HEK293 (cell line): ENCODE measurements at regions not wholly inside any gene's neighbourhood (a gene's known extent, or its start where the extent isn't known, plus 50 kb on each side); places are given as distances from the start of the nearest gene placed in this dataset.

ENCODE experiments used
- CTCF ChIA-PET: fragments of 350-600 bp; formaldehyde crosslinking; extraction: SDS; loops from one replicate; lab custom pipeline; 2021; ENCODE audit warnings: antibody characterized with exemption; lab: Yijun Ruan, JAX
- POLR2A ChIA-PET: fragments of 300-600 bp; formaldehyde crosslinking; extraction: SDS; loops from one replicate; lab custom pipeline; 2020; ENCODE audit warnings: antibody characterized with exemption, inconsistent platforms; lab: Yijun Ruan, JAX
- H3K27ac ChIP-seq: fragments of 200-500 bp; sonication (Bioruptor generic); 2 replicates; pipeline ENCODE4 v1.5.1; 2014; ENCODE audit warnings: low read depth, low read length, control low read depth, inconsistent platforms; ENCODE audit errors: extremely low read depth
- H3K36me3 ChIP-seq, 2 experiments: fragments of 200-500 bp in 1 of 2; sonication (Bioruptor generic) in 1 of 2; 1 replicate in 1 of 2; 2 replicates in 1 of 2; pipeline ENCODE4 v1.5.1; 2014 to 2017; ENCODE audit warnings: inconsistent platforms in 2 of 2, low read length in 2 of 2; ENCODE audit not compliant: control insufficient read depth in 2 of 2, insufficient read depth in 1 of 2
- H3K4me1 ChIP-seq: fragments of 200-500 bp; sonication (Bioruptor generic); 2 replicates; pipeline ENCODE4 v1.5.1; 2014; ENCODE audit warnings: mild to moderate bottlenecking, low read length, inconsistent platforms; ENCODE audit not compliant: control insufficient read depth, insufficient read depth
- H3K4me3 ChIP-seq: 2 replicates; pipeline ENCODE4 v1.5.1; 2011; ENCODE audit warnings: low read depth, mild to moderate bottlenecking, control low read depth, low read length, moderate library complexity
- H3K9me3 ChIP-seq: fragments of 200-500 bp; sonication (Bioruptor generic); 2 replicates; pipeline ENCODE4 v1.5.1; 2014; ENCODE audit warnings: low read depth, low read length, inconsistent platforms; ENCODE audit not compliant: control insufficient read depth, insufficient read depth
- FEZF1 ChIP-seq: fragments of 450-650 bp; formaldehyde crosslinking; IDR thresholded peaks from 2 replicates; pipeline ENCODE4 v1.5.1; 2016; ENCODE audit warnings: missing biosample characterization, missing genetic modification characterization
- GLIS2 ChIP-seq: fragments of 450-650 bp; formaldehyde crosslinking; IDR thresholded peaks from 2 replicates; pipeline ENCODE4 v1.5.1; 2016; ENCODE audit warnings: missing biosample characterization, missing genetic modification characterization
- HOXA7 ChIP-seq: sonication (generic); formaldehyde crosslinking; IDR thresholded peaks from 2 replicates; pipeline ENCODE4 v1.8.1; 2022; ENCODE audit warnings: missing genetic modification reagents, borderline replicate concordance
- HOXD13 ChIP-seq: sonication (generic); formaldehyde crosslinking; IDR thresholded peaks from 2 replicates; pipeline ENCODE4 v1.8.0; 2022; ENCODE audit warnings: missing genetic modification reagents, borderline replicate concordance
- SCRT1 ChIP-seq: fragments of 450-650 bp; formaldehyde crosslinking; IDR thresholded peaks from 2 replicates; pipeline ENCODE4 v1.5.1; 2016; ENCODE audit warnings: missing biosample characterization, missing genetic modification characterization, borderline replicate concordance
- SCRT2 ChIP-seq: fragments of 450-650 bp; formaldehyde crosslinking; IDR thresholded peaks from 2 replicates; pipeline ENCODE4 v1.5.1; 2016; ENCODE audit warnings: missing biosample characterization, missing genetic modification characterization
- ZFP37 ChIP-seq: fragments of 450-650 bp; formaldehyde crosslinking; IDR thresholded peaks from 2 replicates; pipeline ENCODE4 v1.5.1; 2016; ENCODE audit warnings: missing biosample characterization, missing genetic modification characterization
- ZNF121 ChIP-seq: fragments of 450-650 bp; formaldehyde crosslinking; IDR thresholded peaks from 2 replicates; pipeline ENCODE4 v1.5.1; 2016; ENCODE audit warnings: missing biosample characterization, missing genetic modification characterization
- ZNF175 ChIP-seq: fragments of 450-650 bp; formaldehyde crosslinking; IDR thresholded peaks from 2 replicates; pipeline ENCODE4 v1.5.1; 2016; ENCODE audit warnings: missing biosample characterization, missing genetic modification characterization
- ZNF202 ChIP-seq: fragments of 450-650 bp; formaldehyde crosslinking; IDR thresholded peaks from 2 replicates; pipeline ENCODE4 v1.5.1; 2016; ENCODE audit warnings: missing biosample characterization, missing genetic modification characterization, borderline replicate concordance
- ZNF248 ChIP-seq: fragments of 450-650 bp; formaldehyde crosslinking; IDR thresholded peaks from 2 replicates; pipeline ENCODE4 v1.5.1; 2017; ENCODE audit warnings: missing biosample characterization, missing genetic modification characterization
- ZNF266 ChIP-seq: fragments of 450-650 bp; formaldehyde crosslinking; IDR thresholded peaks from 2 replicates; pipeline ENCODE4 v1.5.1; 2016; ENCODE audit warnings: missing biosample characterization, missing genetic modification characterization, low read depth
- ZNF341 ChIP-seq: fragments of 450-650 bp; formaldehyde crosslinking; IDR thresholded peaks from 2 replicates; pipeline ENCODE4; 2016; ENCODE audit warnings: low read depth, missing biosample characterization, missing genetic modification characterization
- ZNF416 ChIP-seq: fragments of 450-650 bp; formaldehyde crosslinking; IDR thresholded peaks from 2 replicates; pipeline ENCODE4 v1.5.1; 2016; ENCODE audit warnings: missing biosample characterization, missing genetic modification characterization
- ZNF423 ChIP-seq: fragments of 450-650 bp; formaldehyde crosslinking; IDR thresholded peaks from 2 replicates; pipeline ENCODE4 v1.5.1; 2016; ENCODE audit warnings: missing biosample characterization, missing genetic modification characterization
- ZNF48 ChIP-seq: fragments of 450-650 bp; formaldehyde crosslinking; IDR thresholded peaks from 2 replicates; pipeline ENCODE4 v1.5.1; 2016; ENCODE audit warnings: missing biosample characterization, missing genetic modification characterization
- ZNF596 ChIP-seq: fragments of 450-650 bp; IDR thresholded peaks from 2 replicates; pipeline ENCODE4 v1.5.0; 2018; ENCODE audit warnings: missing biosample characterization, mild to moderate bottlenecking, missing genetic modification characterization, moderate library complexity
- ZNF76 ChIP-seq: fragments of 450-650 bp; formaldehyde crosslinking; IDR thresholded peaks from 2 replicates; pipeline ENCODE4; 2016; ENCODE audit warnings: low read depth, missing biosample characterization, missing genetic modification characterization, borderline replicate concordance
- ZNF777 ChIP-seq: fragments of 450-650 bp; formaldehyde crosslinking; IDR thresholded peaks from 2 replicates; pipeline ENCODE4 v1.5.1; 2017; ENCODE audit warnings: missing biosample characterization, missing genetic modification characterization, borderline replicate concordance
- ZSCAN4 ChIP-seq: fragments of 450-650 bp; formaldehyde crosslinking; IDR thresholded peaks from 2 replicates; pipeline ENCODE4 v1.5.1; 2017; ENCODE audit warnings: missing biosample characterization, missing genetic modification characterization
- TF ChIP-seq, protein P1 (sequence below): fragments of 450-650 bp; formaldehyde crosslinking; IDR thresholded peaks from 2 replicates; pipeline ENCODE4 v1.5.1; 2016; ENCODE audit warnings: missing biosample characterization, missing genetic modification characterization, low read depth
- TF ChIP-seq, protein P2 (sequence below): fragments of 450-650 bp; formaldehyde crosslinking; IDR thresholded peaks from 2 replicates; pipeline ENCODE4 v1.5.1; 2016; ENCODE audit warnings: missing biosample characterization, missing genetic modification characterization, borderline replicate concordance
- TF ChIP-seq, protein P3 (sequence below): fragments of 450-650 bp; formaldehyde crosslinking; IDR thresholded peaks from 2 replicates; pipeline ENCODE4 v1.5.1; 2016; ENCODE audit warnings: missing biosample characterization, missing genetic modification characterization

GRCh38 chr13:85140192-85140591 is 659.0 kb downstream of the SLITRK6 start (continued):
- TF ChIP-seq, protein P1, sequence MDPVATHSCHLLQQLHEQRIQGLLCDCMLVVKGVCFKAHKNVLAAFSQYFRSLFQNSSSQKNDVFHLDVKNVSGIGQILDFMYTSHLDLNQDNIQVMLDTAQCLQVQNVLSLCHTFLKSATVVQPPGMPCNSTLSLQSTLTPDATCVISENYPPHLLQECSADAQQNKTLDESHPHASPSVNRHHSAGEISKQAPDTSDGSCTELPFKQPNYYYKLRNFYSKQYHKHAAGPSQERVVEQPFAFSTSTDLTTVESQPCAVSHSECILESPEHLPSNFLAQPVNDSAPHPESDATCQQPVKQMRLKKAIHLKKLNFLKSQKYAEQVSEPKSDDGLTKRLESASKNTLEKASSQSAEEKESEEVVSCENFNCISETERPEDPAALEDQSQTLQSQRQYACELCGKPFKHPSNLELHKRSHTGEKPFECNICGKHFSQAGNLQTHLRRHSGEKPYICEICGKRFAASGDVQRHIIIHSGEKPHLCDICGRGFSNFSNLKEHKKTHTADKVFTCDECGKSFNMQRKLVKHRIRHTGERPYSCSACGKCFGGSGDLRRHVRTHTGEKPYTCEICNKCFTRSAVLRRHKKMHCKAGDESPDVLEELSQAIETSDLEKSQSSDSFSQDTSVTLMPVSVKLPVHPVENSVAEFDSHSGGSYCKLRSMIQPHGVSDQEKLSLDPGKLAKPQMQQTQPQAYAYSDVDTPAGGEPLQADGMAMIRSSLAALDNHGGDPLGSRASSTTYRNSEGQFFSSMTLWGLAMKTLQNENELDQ (tag by site-specific recombination), result no peak
- no peak for TF ChIP-seq SCRT2
- no peak for TF ChIP-seq ZNF423 (tag by site-specific recombination)
- TF ChIP-seq ZNF416 (tag by site-specific recombination), result no peak
- TF ChIP-seq ZNF266 (tag by site-specific recombination), result no peak

DNA sequence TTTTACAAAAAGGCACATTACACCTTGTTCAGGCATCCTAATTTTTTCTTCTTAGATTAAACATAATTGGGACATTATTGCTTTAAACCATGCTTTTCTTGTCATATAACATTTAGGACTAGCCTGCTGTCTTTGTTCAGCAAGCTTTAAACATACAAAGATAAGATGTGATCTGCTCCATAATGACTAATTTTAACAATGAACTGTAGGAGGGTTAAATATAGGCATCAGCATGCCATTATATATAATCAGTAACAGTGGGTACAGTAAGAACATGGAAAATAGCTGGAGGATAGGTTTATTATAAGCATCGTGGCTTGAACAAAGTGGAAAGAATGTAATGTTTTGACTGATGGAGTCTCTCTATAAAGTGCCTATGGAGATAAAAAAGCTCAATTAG is 661.7 kb downstream of the SLITRK6 start:
- TF ChIP-seq ZFP37 (tag by site-specific recombination), result no peak
- TF ChIP-seq ZNF248, result no peak
- TF ChIP-seq ZNF341 (tag by site-specific recombination), result no peak
- TF ChIP-seq ZNF596 (tag by site-specific recombination), result no peak
- TF ChIP-seq ZNF423 (tag by site-specific recombination), result no peak
- TF ChIP-seq HOXA7 (CRISPR knock-in tag), result no peak
- TF ChIP-seq ZSCAN4, result no peak
- TF ChIP-seq GLIS2 (tag by site-specific recombination), result no peak
- TF ChIP-seq ZNF777, result no peak
- TF ChIP-seq FEZF1, result no peak
- TF ChIP-seq ZNF202 (tag by site-specific recombination), result no peak
- no peak for TF ChIP-seq ZNF48 (tag by site-specific recombination)
- no peak for TF ChIP-seq ZNF175 (tag by site-specific recombination)
- TF ChIP-seq, protein P2, sequence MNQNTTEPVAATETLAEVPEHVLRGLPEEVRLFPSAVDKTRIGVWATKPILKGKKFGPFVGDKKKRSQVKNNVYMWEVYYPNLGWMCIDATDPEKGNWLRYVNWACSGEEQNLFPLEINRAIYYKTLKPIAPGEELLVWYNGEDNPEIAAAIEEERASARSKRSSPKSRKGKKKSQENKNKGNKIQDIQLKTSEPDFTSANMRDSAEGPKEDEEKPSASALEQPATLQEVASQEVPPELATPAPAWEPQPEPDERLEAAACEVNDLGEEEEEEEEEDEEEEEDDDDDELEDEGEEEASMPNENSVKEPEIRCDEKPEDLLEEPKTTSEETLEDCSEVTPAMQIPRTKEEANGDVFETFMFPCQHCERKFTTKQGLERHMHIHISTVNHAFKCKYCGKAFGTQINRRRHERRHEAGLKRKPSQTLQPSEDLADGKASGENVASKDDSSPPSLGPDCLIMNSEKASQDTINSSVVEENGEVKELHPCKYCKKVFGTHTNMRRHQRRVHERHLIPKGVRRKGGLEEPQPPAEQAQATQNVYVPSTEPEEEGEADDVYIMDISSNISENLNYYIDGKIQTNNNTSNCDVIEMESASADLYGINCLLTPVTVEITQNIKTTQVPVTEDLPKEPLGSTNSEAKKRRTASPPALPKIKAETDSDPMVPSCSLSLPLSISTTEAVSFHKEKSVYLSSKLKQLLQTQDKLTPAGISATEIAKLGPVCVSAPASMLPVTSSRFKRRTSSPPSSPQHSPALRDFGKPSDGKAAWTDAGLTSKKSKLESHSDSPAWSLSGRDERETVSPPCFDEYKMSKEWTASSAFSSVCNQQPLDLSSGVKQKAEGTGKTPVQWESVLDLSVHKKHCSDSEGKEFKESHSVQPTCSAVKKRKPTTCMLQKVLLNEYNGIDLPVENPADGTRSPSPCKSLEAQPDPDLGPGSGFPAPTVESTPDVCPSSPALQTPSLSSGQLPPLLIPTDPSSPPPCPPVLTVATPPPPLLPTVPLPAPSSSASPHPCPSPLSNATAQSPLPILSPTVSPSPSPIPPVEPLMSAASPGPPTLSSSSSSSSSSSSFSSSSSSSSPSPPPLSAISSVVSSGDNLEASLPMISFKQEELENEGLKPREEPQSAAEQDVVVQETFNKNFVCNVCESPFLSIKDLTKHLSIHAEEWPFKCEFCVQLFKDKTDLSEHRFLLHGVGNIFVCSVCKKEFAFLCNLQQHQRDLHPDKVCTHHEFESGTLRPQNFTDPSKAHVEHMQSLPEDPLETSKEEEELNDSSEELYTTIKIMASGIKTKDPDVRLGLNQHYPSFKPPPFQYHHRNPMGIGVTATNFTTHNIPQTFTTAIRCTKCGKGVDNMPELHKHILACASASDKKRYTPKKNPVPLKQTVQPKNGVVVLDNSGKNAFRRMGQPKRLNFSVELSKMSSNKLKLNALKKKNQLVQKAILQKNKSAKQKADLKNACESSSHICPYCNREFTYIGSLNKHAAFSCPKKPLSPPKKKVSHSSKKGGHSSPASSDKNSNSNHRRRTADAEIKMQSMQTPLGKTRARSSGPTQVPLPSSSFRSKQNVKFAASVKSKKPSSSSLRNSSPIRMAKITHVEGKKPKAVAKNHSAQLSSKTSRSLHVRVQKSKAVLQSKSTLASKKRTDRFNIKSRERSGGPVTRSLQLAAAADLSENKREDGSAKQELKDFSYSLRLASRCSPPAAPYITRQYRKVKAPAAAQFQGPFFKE (tag by site-specific recombination), result no peak
- TF ChIP-seq ZNF76 (tag by site-specific recombination), result no peak
- TF ChIP-seq ZNF121, result no peak
- no peak for TF ChIP-seq SCRT1 (tag by site-specific recombination)
- TF ChIP-seq, protein P3, sequence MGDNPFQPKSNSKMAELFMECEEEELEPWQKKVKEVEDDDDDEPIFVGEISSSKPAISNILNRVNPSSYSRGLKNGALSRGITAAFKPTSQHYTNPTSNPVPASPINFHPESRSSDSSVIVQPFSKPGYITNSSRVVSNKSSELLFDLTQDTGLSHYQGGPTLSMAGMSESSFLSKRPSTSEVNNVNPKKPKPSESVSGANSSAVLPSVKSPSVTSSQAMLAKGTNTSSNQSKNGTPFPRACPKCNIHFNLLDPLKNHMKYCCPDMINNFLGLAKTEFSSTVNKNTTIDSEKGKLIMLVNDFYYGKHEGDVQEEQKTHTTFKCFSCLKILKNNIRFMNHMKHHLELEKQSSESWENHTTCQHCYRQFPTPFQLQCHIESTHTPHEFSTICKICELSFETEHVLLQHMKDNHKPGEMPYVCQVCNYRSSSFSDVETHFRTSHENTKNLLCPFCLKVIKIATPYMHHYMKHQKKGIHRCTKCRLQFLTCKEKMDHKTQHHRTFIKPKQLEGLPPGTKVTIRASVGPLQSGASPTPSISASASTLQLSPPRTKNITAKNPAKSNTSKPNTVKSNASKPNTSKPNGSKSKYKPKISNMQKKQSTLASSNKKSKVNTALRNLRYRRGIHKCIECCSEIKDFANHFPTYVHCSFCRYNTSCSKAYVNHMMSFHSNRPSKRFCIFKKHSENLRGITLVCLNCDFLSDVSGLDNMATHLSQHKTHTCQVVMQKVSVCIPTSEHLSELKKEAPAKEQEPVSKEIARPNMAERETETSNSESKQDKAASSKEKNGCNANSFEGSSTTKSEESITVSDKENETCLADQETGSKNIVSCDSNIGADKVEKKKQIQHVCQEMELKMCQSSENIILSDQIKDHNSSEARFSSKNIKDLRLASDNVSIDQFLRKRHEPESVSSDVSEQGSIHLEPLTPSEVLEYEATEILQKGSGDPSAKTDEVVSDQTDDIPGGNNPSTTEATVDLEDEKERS (tag by site-specific recombination), result no peak
- TF ChIP-seq HOXD13 (CRISPR knock-in tag), result no peak
- ChIA-PET CTCF (interaction anchor here (0.6 kb wide), 1 partner anchor 514 kb away, joined by 5 read pairs; no protein-coding TSS in a partner anchor), POLR2A (no interaction called here)
- no peak overlapping the region for H3K27ac ChIP-seq
- no peak overlapping the region for H3K4me3 ChIP-seq
- no peaks in the 10 kb centered on the region for H3K9me3 ChIP-seq
- H3K4me1 ChIP-seq, result no peaks in the 10 kb centered on the region
- H3K36me3 ChIP-seq, result no peaks in the 10 kb centered on the region
